GM18861 (cell line): ENCODE measurements at regions not wholly inside any gene's neighbourhood (a gene's known extent, or its start where the extent isn't known, plus 50 kb on each side); places are given as distances from the start of the nearest gene placed in this dataset.
"Not testable (repeated sequence)": the region's sequence is repeated elsewhere in the genome, so short reads cannot be mapped to it uniquely, and the experiment has no call there.

ENCODE experiments used
- ATAC-seq: cut with Tn5 transposase; IDR thresholded peaks from one replicate; pipeline ENCODE4 v1.9.1; 2021; ENCODE audit not compliant: unreplicated experiment

DNA sequence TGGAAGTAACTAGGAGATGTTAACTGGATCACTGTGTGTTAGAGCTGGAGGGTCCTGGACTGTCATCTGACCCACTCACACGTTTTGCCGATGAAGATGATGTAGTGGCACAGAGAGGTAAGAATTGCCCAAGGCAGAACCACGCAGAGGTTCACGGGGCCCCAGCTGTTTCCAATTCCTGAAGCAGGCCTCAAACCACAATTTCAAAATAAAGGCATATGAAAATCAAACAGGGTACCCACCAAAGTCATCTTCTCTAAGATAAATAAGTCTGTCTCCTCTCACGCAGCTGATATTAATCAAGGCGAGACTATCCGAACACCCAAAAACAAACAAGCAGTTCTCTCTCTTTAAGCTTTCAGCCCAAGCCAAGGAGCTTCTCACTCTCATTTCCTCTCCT is 113.3 kb upstream of the JCAD start:
- ATAC-seq: no peak

DNA sequence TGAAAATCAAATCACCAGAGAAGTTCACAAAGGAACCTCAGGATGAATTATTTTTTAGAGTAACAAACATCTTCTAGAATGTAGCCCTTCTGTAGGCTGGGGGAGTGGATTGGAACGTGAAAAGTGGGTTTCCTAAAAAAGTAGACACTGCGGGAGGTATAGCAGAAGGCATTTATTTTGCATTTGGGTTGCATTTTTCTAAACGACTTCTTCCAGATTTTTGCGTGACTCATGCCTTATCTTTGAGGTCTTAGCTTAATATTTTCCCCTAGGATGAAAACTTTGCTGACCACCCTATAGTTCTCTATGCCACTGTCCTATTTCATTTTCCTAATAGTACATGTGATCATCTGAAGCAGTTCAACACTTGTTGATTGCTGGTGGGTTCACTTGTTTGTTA is 112.7 kb upstream of the JCAD start:
- ATAC-seq: no peak

GRCh38 chr10:30171601-30172000 is 112.2 kb upstream of the JCAD start:
- no peak for ATAC-seq

DNA sequence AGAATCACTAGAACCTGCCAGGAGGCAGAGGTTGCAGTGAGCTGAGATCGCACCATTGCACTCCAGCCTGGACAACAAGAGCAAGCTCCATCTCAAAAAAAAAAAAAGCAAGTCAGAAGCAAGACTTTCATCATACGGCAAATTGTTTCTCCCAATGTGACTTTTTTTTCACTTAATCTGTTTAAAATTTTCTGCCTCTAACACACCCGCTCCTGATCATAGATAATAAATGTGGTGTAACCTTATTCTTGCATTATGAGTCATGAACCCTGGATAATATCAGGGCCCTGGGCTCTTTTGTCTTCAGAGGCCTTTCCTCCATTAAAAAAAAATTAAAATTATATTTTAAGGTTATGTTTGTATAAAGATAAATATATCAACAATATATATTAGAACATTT is 111.4 kb upstream of the JCAD start:
- no peak for ATAC-seq

DNA sequence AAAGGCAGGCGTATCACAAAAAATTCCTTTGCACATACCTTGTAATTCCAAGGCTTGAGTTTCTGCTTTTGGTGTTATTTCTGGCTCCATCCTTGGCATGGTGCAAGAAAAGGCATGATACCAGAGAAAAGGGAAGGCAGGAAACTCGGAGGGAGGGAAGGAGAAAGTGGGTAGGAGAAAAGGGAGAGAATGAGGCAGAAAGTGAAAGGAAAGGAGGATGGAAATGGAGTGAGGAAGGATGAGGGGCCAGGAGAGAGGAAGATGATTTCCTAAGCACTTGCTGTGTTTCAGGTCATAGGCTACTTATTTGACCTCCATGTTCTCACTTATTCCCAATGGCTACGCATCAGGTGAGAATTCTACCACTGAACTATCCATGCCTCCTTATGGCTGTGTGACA is 110.8 kb upstream of the JCAD start:
- ATAC-seq: no peak

DNA sequence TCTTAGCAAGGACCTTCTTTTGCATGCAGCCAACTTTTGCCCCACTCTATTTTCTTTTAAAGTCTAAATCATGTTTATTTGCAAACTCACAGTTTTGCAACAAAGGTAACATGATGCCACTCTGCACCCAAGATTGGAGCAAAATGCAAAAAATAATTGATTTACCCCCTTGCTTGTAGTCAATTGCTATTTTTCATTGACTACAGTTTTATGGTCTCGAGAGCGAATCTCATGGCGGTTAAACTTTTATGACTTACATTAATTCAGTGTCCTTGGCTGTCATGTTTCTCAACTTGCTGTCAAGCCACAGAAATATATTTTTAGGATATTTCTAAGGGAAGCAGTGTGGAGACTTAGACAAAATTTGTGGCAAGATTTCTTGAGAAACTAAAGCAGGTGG is 110.0 kb upstream of the JCAD start:
- no peak for ATAC-seq

- ATAC-seq: no peak
Observed at GRCh38 chr10:30166929-30167328, 107.5 kb upstream of the JCAD start.

DNA sequence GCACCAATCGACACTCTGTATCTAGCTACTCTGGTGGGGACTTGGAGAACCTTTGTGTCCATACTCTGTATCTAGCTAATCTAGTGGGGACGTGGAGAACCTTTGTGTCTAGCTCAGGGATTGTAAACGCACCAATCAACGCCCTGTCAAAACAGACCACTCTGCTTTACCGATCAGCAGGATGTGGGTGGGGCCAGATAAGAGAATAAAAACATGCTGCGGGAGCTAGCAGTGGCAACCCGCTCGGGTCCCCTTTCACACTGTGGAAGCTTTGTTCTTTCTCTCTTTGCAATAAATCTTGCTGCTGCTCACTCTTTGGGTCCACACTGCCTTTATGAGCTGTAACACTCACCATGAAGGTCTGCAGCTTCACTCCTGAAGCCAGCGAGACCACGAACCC is 104.0 kb upstream of the JCAD start:
- ATAC-seq: not testable (repeated sequence)

GRCh38 chr10:30162796-30163195 is 103.4 kb upstream of the JCAD start:
- not testable (repeated sequence) for ATAC-seq

DNA sequence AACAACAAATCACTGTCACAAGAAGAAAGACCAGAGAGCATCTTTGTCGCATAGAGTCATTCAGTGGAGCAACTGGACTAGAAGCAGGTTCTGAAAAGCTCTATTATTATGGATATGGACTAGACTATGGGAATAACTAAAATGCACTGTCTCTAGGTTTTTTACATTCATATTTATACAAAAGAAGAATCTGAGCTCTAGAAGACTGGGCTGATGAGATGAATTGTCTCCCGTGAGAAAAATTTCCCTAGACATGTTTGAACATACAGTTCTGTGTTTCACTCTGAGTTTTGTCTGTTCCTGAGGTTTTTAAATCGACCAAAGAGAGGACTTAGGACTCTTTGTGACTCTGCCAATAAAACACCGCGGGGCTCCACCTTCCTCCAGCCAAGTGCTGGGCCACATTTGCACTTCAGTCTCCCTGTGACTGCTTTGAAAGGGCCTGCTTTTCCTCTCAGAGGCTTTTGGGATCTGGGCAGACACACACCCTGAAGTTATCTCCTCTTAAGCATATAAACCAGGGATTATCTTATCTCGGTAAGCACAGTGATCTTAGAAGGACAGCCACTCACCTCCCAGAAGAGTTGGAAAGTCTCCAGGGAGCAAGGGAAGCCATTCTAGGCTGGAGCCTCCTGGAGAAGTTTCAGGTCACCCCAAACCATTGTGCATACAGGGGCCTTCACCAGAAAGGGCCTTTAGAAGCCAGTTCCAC is 101.0 kb upstream of the JCAD start:
- ATAC-seq: no peak

DNA sequence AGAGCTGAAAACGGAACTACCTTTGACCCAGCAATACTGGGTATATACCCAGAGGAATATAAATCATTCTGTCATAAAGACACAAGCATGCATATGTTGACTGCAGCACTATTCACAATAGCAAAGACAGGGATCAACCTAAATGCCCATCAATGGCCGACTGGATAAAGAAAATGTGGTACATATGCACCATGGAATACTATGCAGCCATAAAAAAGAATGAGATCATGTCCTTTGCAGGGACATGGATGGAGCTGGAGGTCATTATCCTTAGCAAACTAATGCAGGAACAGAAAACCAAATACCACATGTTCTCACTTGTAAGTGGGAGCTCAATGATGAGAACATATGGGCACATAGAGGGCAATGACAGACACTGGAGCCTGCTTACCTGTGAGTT is 100.2 kb upstream of the JCAD start:
- not testable (repeated sequence) for ATAC-seq

GRCh38 chr10:30158325-30158960 is 99.1 kb upstream of the JCAD start:
- ATAC-seq: no peak

DNA sequence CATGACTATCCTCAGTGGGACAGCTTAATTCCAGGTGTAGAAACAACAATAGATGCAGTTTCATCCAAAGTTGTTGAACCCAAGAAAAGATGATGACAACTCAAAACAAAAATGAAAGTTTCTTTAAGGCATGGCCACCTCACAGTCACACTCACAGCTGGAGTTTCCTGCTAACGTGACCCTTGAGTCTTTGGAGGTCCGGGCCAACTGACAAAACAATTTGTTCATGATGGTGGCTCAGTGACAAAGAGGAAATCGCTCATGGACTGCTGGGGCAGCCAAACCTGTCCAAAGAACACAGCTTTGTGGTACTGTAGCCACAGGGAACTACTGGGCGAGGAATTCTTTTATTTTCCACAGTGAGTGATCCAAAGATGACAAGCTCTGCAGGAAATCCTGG is 96.0 kb upstream of the JCAD start:
- no peak for ATAC-seq

DNA sequence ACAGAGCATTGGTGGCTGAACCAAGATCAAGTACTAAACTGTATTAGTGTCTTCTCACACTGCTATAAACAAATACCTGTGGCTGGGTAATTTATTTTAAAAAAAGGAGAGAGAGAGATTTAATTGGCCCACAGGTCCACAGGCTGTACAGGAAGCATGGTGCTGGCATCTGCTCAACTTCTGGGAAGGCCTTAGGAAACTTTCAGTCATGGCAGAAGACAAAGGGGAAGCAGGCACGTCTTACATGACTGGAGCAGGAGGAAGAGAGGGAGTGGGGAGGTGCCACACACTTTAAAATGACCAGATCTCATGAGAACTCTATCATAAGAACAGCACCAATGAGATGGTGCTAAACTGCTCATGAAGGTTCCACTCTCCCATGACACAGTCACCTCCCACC is 95.2 kb upstream of the JCAD start:
- ATAC-seq: no peak

DNA sequence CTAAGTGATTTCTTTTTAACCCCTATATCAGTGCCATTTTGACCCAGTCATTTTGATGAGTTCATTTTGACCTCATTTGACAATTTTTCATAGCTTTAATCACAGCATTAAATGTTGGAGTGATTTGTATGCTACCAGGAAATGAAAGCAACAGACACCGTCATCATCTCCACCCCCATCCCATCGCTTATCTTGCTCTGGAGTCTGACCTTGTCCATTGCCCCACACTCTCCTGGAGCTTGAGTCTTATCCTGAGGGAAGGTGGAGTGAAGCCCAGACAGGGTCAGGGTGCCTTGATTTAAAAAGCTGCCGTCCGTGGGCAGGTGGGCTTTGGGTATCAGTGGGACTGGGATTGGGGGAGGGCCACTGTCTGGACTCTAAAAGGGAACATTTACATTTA is 94.7 kb upstream of the JCAD start:
- no peak for ATAC-seq

- no peak for ATAC-seq
Observed at GRCh38 chr10:30151581-30152389, 92.4 kb upstream of the JCAD start.

- no peak for ATAC-seq
Observed at GRCh38 chr10:30141423-30141822, 82.0 kb upstream of the JCAD start.

- no peak for ATAC-seq
Observed at GRCh38 chr10:30134171-30134945, 75.0 kb upstream of the JCAD start.

DNA sequence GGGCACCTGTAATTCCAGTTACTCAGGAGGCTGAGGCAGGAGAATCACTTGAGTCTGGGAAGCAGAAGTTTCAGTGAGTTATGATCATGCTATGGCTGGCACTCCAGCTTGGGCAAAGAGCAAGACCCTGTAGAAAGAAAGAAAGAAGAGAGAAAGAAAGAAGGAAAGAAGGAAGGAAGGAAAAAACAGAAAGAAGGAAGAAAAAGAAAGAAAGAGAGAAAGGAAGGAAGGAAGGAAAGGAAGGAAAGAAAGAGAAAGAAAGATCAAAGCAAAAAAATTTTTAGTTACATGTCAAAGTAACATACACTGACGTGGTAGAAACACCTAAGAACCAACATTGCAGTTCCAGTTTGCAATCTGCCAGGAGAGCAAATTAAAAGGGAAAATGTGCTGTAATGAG is 73.8 kb upstream of the JCAD start:
- ATAC-seq: no peak

DNA sequence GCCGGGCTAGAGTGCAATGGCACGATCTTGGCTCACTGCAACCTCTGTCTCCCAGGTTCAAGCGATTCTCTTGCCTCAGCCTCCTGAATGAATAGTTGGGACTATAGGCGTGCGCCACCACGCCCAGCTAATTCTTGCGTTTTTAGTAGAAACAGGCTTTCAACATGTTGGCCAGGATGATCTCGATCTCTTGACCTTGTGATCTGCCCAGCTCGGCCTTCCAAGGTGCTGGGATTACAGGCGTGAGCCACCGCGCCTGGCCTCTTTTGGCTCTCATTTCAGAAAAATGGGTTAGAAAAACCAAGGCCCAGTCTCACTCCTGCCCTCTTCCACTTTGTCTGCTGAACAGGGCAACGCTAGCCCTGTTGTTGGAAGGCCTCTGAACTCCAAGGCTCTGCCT is 72.0 kb upstream of the JCAD start:
- ATAC-seq: not testable (repeated sequence)

DNA sequence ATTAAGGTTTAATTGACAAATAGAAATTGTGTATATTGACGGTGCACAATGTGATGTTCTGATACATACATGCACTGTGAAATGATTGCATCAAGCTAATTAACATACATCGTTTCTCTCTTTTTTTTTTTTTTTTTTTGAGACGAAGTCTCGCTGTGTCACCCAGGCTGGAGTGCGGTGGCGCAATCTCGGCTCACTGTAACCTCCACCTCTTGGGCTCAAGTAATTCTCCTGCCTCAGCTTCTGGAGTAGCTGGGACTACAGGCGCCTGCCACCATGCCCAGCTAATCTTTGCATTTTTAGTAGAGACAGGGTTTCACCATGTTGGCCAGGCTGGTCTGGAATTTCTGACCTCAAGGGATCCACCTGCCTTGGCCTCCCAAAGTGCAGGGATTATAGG is 69.9 kb upstream of the JCAD start:
- ATAC-seq: not testable (repeated sequence)
